Body of pancreas (tissue), 4 donors: ENCODE measurements at regions not wholly inside any gene's neighbourhood (a gene's known extent, or its start where the extent isn't known, plus 50 kb on each side); places are given as distances from the start of the nearest gene placed in this dataset.

ENCODE experiments used
- CTCF ChIP-seq, 7 experiments: fragments of 450-650 bp in 4 of 7; fragments of 200-600 bp in 3 of 7; sonication (generic) in 3 of 7; IDR thresholded peaks; one replicate each; pipeline ENCODE4 v1.5.1; 2016 to 2019; ENCODE audit warnings: antibody characterized with exemption in 7 of 7
- POLR2A ChIP-seq, 3 donors: fragments of 450-650 bp; IDR thresholded peaks; one replicate each; pipeline ENCODE4 v1.6.1; 2016; ENCODE audit warnings: antibody characterized with exemption in 3 of 3, mild to moderate bottlenecking in 2 of 3

GRCh38 chr10:130756651-130757050 lies 554.9 kb downstream of the TCERG1L start:
- TF ChIP-seq POLR2A (IDR thresholded peaks at IDR 0.05): no peak
- TF ChIP-seq CTCF (IDR thresholded peaks at IDR 0.05): no peak
